SK-N-SH treated with all-trans-retinoic acid at 6 μM for 48 hours (cell line): ENCODE measurements at regions not wholly inside any gene's neighbourhood (a gene's known extent, or its start where the extent isn't known, plus 50 kb on each side); places are given as distances from the start of the nearest gene placed in this dataset.

Experiments used
- CREB5 ChIP-seq: fragments of 250-450 bp; sonication (Bioruptor Pico); IDR thresholded peaks from 2 replicates; pipeline ENCODE4 v1.5.1; 2020; ENCODE audit warnings: low read depth, mild to moderate bottlenecking, moderate library complexity
- ESRRG ChIP-seq: fragments of 250-450 bp; sonication (Bioruptor Pico); IDR thresholded peaks from 2 replicates; pipeline ENCODE4 v1.6.1; 2021; ENCODE audit warnings: mild to moderate bottlenecking
- GLIS3 ChIP-seq: fragments of 250-450 bp; sonication (Bioruptor Pico); IDR thresholded peaks from 2 replicates; pipeline ENCODE4 v1.5.0; 2020; ENCODE audit warnings: mild to moderate bottlenecking, moderate library complexity
- ISL1 ChIP-seq: fragments of 250-450 bp; sonication (Bioruptor Pico); IDR thresholded peaks from 2 replicates; pipeline ENCODE4 v2.1.2; 2022; ENCODE audit warnings: mild to moderate bottlenecking, moderate library complexity
- PATZ1 ChIP-seq: fragments of 250-450 bp; sonication (Bioruptor Pico); IDR thresholded peaks from 2 replicates; pipeline ENCODE4 v1.8.0; 2020; ENCODE audit warnings: mild to moderate bottlenecking, moderate library complexity, borderline replicate concordance
- POU6F1 ChIP-seq: fragments of 250-450 bp; sonication (Bioruptor Pico); IDR thresholded peaks from 2 replicates; pipeline ENCODE4 v1.8.0; 2021; ENCODE audit warnings: low read depth, mild to moderate bottlenecking, moderate library complexity, borderline replicate concordance
- RARB ChIP-seq: fragments of 250-450 bp; sonication (Bioruptor Pico); IDR thresholded peaks from 2 replicates; pipeline ENCODE4 v1.8.0; 2021; ENCODE audit warnings: mild to moderate bottlenecking, moderate library complexity
- SNAI2 ChIP-seq: fragments of 250-450 bp; sonication (Bioruptor Pico); IDR thresholded peaks from 2 replicates; pipeline ENCODE4 v1.5.0; 2020; ENCODE audit warnings: mild to moderate bottlenecking, moderate library complexity
- TCF4 ChIP-seq: fragments of 250-450 bp; sonication (Bioruptor Pico); IDR thresholded peaks from 2 replicates; pipeline ENCODE4 v1.8.0; 2021; ENCODE audit warnings: mild to moderate bottlenecking, moderate library complexity, borderline replicate concordance
- TSHZ2 ChIP-seq: fragments of 250-450 bp; sonication (Bioruptor Pico); IDR thresholded peaks from 2 replicates; pipeline ENCODE4 v1.5.0; 2020; ENCODE audit warnings: mild to moderate bottlenecking, moderate library complexity
- ZFP3 ChIP-seq: fragments of 250-450 bp; sonication (Bioruptor Pico); IDR thresholded peaks from 2 replicates; pipeline ENCODE4 v1.5.0; 2020; ENCODE audit warnings: mild to moderate bottlenecking, moderate library complexity
- ZFP30 ChIP-seq: fragments of 450-650 bp; formaldehyde crosslinking; IDR thresholded peaks from 2 replicates; pipeline ENCODE4 v1.5.0; 2022; ENCODE audit warnings: mild to moderate bottlenecking, moderate library complexity
- ZNF565 ChIP-seq: fragments of 450-650 bp; formaldehyde crosslinking; conservative IDR thresholded peaks from 2 replicates; pipeline ENCODE4 v1.5.0; 2020; ENCODE audit warnings: low read depth, mild to moderate bottlenecking, moderate library complexity
- ZNF70 ChIP-seq: fragments of 450-650 bp; formaldehyde crosslinking; IDR thresholded peaks from 2 replicates; pipeline ENCODE4 v1.5.0; 2020; ENCODE audit warnings: mild to moderate bottlenecking, moderate library complexity

GRCh38 chr4:38612646-38613414, 51.2 kb upstream of the KLF3 start:
- TF ChIP-seq ZFP3 = no peak
- TF ChIP-seq TSHZ2 = no peak
- no peak for TF ChIP-seq CREB5
- TF ChIP-seq PATZ1 (CRISPR knock-in tag) = no peak
- TF ChIP-seq RARB (CRISPR knock-in tag) = no peak
- no peak for TF ChIP-seq SNAI2 (CRISPR knock-in tag)
- TF ChIP-seq ESRRG (CRISPR knock-in tag) = no peak
- TF ChIP-seq ZNF565 (CRISPR knock-in tag) = no peak
- no peak for TF ChIP-seq ZFP30 (CRISPR knock-in tag)
- TF ChIP-seq POU6F1 (CRISPR knock-in tag) = no peak
- TF ChIP-seq GLIS3 (CRISPR knock-in tag) = no peak
- TF ChIP-seq ISL1 (CRISPR knock-in tag) = no peak
- TF ChIP-seq ZNF70 = no peak
- no peak for TF ChIP-seq TCF4 (CRISPR knock-in tag)
